ENCODE measurements at regions not wholly inside any gene's neighbourhood (a gene's known extent, or its start where the extent isn't known, plus 50 kb on each side); places are given as distances from the start of the nearest gene placed in this dataset.

GRCh38 chr10:56722912-56723311 is 361.9 kb upstream of the ZWINT start:
- TF ChIP-seq CTCF (IDR thresholded peaks at IDR 0.05) (no peak), MAX (IDR thresholded peaks at IDR 0.05; ENCODE audit: low read depth) (no peak), POLR2AphosphoS5 (IDR thresholded peaks at IDR 0.05; ENCODE audit: low read depth, low read length) (no peak), REST (IDR thresholded peaks at IDR 0.05; ENCODE audit: low read depth, low read length) (no peak), EZH2phosphoT487 (IDR thresholded peaks at IDR 0.05; ENCODE audit: borderline replicate concordance, low read depth) (no peak), TCF12 (IDR thresholded peaks at IDR 0.05) (no peak), EP300 (IDR thresholded peaks at IDR 0.05; ENCODE audit: borderline replicate concordance in 1 of 2, low read depth in 1 of 2, low read length in 1 of 2) (no peak), TAF1 (IDR thresholded peaks at IDR 0.05; ENCODE audit: borderline replicate concordance, low read depth, low read length) (no peak), RAD21 (IDR thresholded peaks at IDR 0.05; ENCODE audit: low read length) (no peak), TEAD4 (IDR thresholded peaks at IDR 0.05; ENCODE audit: borderline replicate concordance, insufficient read depth) (no peak), USF2 (IDR thresholded peaks at IDR 0.05; ENCODE audit: borderline replicate concordance, low read depth, low read length) (no peak), ZBTB33 (IDR thresholded peaks at IDR 0.05; ENCODE audit: borderline replicate concordance, low read depth) (no peak)
